HCT116 (cell line): ENCODE measurements at regions not wholly inside any gene's neighbourhood (a gene's known extent, or its start where the extent isn't known, plus 50 kb on each side); places are given as distances from the start of the nearest gene placed in this dataset.

Source experiments
- ATAC-seq: fragments of 200-7000 bp; cut with Tn5 transposase; 2 replicates; pipeline ENCODE4 v1.9.1; 2020; ENCODE audit warnings: mild to moderate bottlenecking, moderate library complexity
- BruUV-seq: library from RNA; stranded (reverse); fragments of 400-500 nt; replicated peaks from 2 replicates; lab custom pipeline; 2021; lab: Mats Ljungman, UMichigan
- CTCF ChIA-PET: fragments of 300-600 bp; sonication (Branson Sonifier 250); formaldehyde crosslinking; loops from one replicate; lab custom pipeline; 2021; ENCODE audit warnings: antibody characterized with exemption; lab: Charles Lee
- POLR2A ChIA-PET: fragments of 300-600, 350-600 bp; sonication (Branson Sonifier 250); formaldehyde crosslinking; loops from one replicate; lab custom pipeline; 2021; ENCODE audit warnings: antibody characterized with exemption; lab: Charles Lee
- RAD21 ChIA-PET, 2 experiments: fragments of 300-600 bp; sonication (Branson Sonifier 250); formaldehyde crosslinking; loops; one replicate each; lab custom pipeline; 2023; ENCODE audit warnings: low total read pairs in 2 of 2; ENCODE audit not compliant: uncharacterized antibody in 2 of 2, unreplicated experiment in 2 of 2, low non-redundant PET in 1 of 2; lab: Charles Lee
- DNase-seq: peaks from one replicate; pipeline ENCODE4 v3.0.0-alpha.2; 2010; ENCODE audit warnings: low read depth, low spot score
- H2AFZ ChIP-seq: fragments of 200-600 bp; shearing (Covaris generic), sonication (generic); 2 replicates; pipeline ENCODE4 v1.6.1; 2017; ENCODE audit warnings: low read depth, mixed run types, mixed read lengths, antibody characterized with exemption, low read length; ENCODE audit not compliant: poor library complexity, severe bottlenecking
- H3K27ac ChIP-seq: 2 replicates; pipeline ENCODE4 v1.5.1; 2012; ENCODE audit warnings: low read depth, low read length
- H3K27me3 ChIP-seq: fragments of 200-600 bp; sonication (generic); 2 replicates; pipeline ENCODE4 v1.6.1; 2016; ENCODE audit warnings: mixed run types, low read length, mixed read lengths; ENCODE audit not compliant: insufficient read depth
- H3K36me3 ChIP-seq, 2 experiments: fragments of 200-500 bp in 1 of 2; fragments of 200-600 bp in 1 of 2; sonication (Bioruptor generic) in 1 of 2; sonication (generic) in 1 of 2; 2 replicates each; pipeline versions ENCODE4 v1.5.1 to v1.6.1; 2014 to 2016; ENCODE audit warnings: low read length in 2 of 2, inconsistent platforms in 1 of 2, mixed read lengths in 1 of 2, mixed run types in 1 of 2; ENCODE audit not compliant: insufficient read depth in 2 of 2, control insufficient read depth in 1 of 2
- H3K4me1 ChIP-seq, 2 experiments: fragments of 200-600 bp in 1 of 2; sonication (generic) in 1 of 2; 2 replicates each; pipeline versions ENCODE4 v1.5.1 to v1.6.1; 2012 to 2017; ENCODE audit warnings: low read length in 2 of 2, inconsistent platforms in 1 of 2, mild to moderate bottlenecking in 1 of 2, mixed read lengths in 1 of 2, mixed run types in 1 of 2, moderate library complexity in 1 of 2; ENCODE audit not compliant: insufficient read depth in 2 of 2, control insufficient read depth in 1 of 2
- H3K4me2 ChIP-seq: fragments of 200-600 bp; sonication (generic); 2 replicates; pipeline ENCODE4 v1.6.1; 2017; ENCODE audit warnings: mixed run types, low read length, mixed read lengths
- H3K4me3 ChIP-seq, 2 experiments: fragments of 200-600 bp in 1 of 2; sonication (generic) in 1 of 2; replicated peaks in 1 of 2; 2 replicates each; pipeline ENCODE4 v1.5.1; 2011 to 2016; ENCODE audit warnings: low read length in 2 of 2, control low read depth in 1 of 2, low read depth in 1 of 2, mild to moderate bottlenecking in 1 of 2, mixed read lengths in 1 of 2, mixed run types in 1 of 2
- H3K79me2 ChIP-seq: fragments of 200-600 bp; sonication (generic); 2 replicates; pipeline ENCODE4 v1.6.1; 2017; ENCODE audit warnings: mild to moderate bottlenecking, mixed run types, low read length, moderate library complexity, mixed read lengths; ENCODE audit not compliant: insufficient read depth
- H3K9ac ChIP-seq: fragments of 200-600 bp; sonication (generic); 2 replicates; pipeline ENCODE4 v1.6.1; 2016; ENCODE audit warnings: low read length, mixed read lengths
- H3K9me2 ChIP-seq: fragments of 200-600 bp; sonication (generic), shearing (Covaris generic); 2 replicates; pipeline ENCODE4 v1.6.1; 2017; ENCODE audit warnings: mixed run types, mild to moderate bottlenecking, moderate library complexity; ENCODE audit not compliant: insufficient read depth
- H3K9me3 ChIP-seq, 2 experiments: fragments of 200-500 bp in 1 of 2; fragments of 200-600 bp in 1 of 2; sonication (Bioruptor generic) in 1 of 2; sonication (generic) in 1 of 2; 2 replicates each; pipeline ENCODE4 v1.6.1; 2014 to 2017; ENCODE audit warnings: low read length in 2 of 2, mixed read lengths in 2 of 2, inconsistent platforms in 1 of 2, low read depth in 1 of 2, mild to moderate bottlenecking in 1 of 2, mixed run types in 1 of 2, moderate library complexity in 1 of 2; ENCODE audit not compliant: control insufficient read depth in 1 of 2, insufficient read depth in 1 of 2
- H4K20me1 ChIP-seq: fragments of 200-600 bp; sonication (generic), shearing (Covaris generic); 2 replicates; pipeline ENCODE4 v1.6.1; 2017; ENCODE audit warnings: mixed run types, mild to moderate bottlenecking, moderate library complexity; ENCODE audit not compliant: insufficient read depth
- ATF3 ChIP-seq: IDR thresholded peaks from 2 replicates; pipeline ENCODE4 v1.6.1; 2012
- CBX3 ChIP-seq: IDR thresholded peaks from 2 replicates; pipeline ENCODE4 v1.6.1; 2012; ENCODE audit warnings: low read depth
- CEBPB ChIP-seq: IDR thresholded peaks from 2 replicates; pipeline ENCODE4 v1.6.1; 2012; ENCODE audit warnings: low read depth
- EGR1 ChIP-seq: IDR thresholded peaks from 2 replicates; pipeline ENCODE4 v1.6.1; 2012; ENCODE audit warnings: low read depth
- ELF1 ChIP-seq: IDR thresholded peaks from 2 replicates; pipeline ENCODE4 v1.6.1; 2012; ENCODE audit warnings: low read depth, borderline replicate concordance
- EZH2phosphoT487 ChIP-seq: fragments of 200-600 bp; IDR thresholded peaks from 2 replicates; pipeline ENCODE4 v1.6.1; 2018; ENCODE audit warnings: antibody characterized with exemption, borderline replicate concordance
- POLR2AphosphoS5 ChIP-seq: IDR thresholded peaks from 2 replicates; pipeline ENCODE4 v1.6.1; 2011; ENCODE audit warnings: mild to moderate bottlenecking, low read depth, low read length, moderate library complexity
- RAD21 ChIP-seq: IDR thresholded peaks from 2 replicates; pipeline ENCODE4 v1.6.1; 2012; ENCODE audit warnings: low read depth, mild to moderate bottlenecking
- REST ChIP-seq: IDR thresholded peaks from 2 replicates; pipeline ENCODE4 v1.6.1; 2012; ENCODE audit warnings: low read depth
- SIN3A ChIP-seq: IDR thresholded peaks from 2 replicates; pipeline ENCODE4 v1.6.1; 2012; ENCODE audit warnings: low read depth
- SP1 ChIP-seq: IDR thresholded peaks from 2 replicates; pipeline ENCODE4 v1.6.1; 2012; ENCODE audit warnings: low read depth
- SRF ChIP-seq: IDR thresholded peaks from 2 replicates; pipeline ENCODE4 v1.6.1; 2012; ENCODE audit warnings: low read depth
- YY1 ChIP-seq: IDR thresholded peaks from 2 replicates; pipeline ENCODE4 v1.6.1; 2011; ENCODE audit warnings: low read length, low read depth, moderate library complexity, mild to moderate bottlenecking; ENCODE audit not compliant: insufficient replicate concordance; ENCODE audit errors: extremely low read depth
- ZFX ChIP-seq: fragments of 450-650 bp; IDR thresholded peaks from 2 replicates; pipeline ENCODE4 v1.6.1; 2017
- ZNF274 ChIP-seq: fragments of 200-500 bp; sonication (Bioruptor generic); IDR thresholded peaks from 2 replicates; pipeline ENCODE4 v1.6.1; 2014; ENCODE audit warnings: mild to moderate bottlenecking, low read depth, low read length, inconsistent platforms
- intact Hi-C: fragments of 100-400 bp; cut with micrococcal nuclease; formaldehyde crosslinking; loops from 2 replicates; pipeline ENCODE4 v1.10.0; 2022
- TF ChIP-seq, protein P1 (sequence below), 3 experiments: fragments of 200-600 bp in 1 of 3; sonication (generic) in 1 of 3; IDR thresholded peaks in 2 of 3; conservative IDR thresholded peaks in 1 of 3; 2 replicates each; pipeline ENCODE4 v1.5.1; 2012 to 2017; ENCODE audit warnings: low read depth in 2 of 3, low read length in 2 of 3, antibody characterized with exemption in 1 of 3, borderline replicate concordance in 1 of 3, control low read depth in 1 of 3, mild to moderate bottlenecking in 1 of 3, mixed read lengths in 1 of 3, mixed run types in 1 of 3, moderate library complexity in 1 of 3; ENCODE audit not compliant: insufficient read depth in 1 of 3
- TF ChIP-seq, protein P2 (sequence below): IDR thresholded peaks from 2 replicates; pipeline ENCODE4 v1.6.1; 2012

- POLR2A ChIA-PET: no interaction called here
- CTCF ChIA-PET: no interaction called here
- TF ChIP-seq, protein P1, sequence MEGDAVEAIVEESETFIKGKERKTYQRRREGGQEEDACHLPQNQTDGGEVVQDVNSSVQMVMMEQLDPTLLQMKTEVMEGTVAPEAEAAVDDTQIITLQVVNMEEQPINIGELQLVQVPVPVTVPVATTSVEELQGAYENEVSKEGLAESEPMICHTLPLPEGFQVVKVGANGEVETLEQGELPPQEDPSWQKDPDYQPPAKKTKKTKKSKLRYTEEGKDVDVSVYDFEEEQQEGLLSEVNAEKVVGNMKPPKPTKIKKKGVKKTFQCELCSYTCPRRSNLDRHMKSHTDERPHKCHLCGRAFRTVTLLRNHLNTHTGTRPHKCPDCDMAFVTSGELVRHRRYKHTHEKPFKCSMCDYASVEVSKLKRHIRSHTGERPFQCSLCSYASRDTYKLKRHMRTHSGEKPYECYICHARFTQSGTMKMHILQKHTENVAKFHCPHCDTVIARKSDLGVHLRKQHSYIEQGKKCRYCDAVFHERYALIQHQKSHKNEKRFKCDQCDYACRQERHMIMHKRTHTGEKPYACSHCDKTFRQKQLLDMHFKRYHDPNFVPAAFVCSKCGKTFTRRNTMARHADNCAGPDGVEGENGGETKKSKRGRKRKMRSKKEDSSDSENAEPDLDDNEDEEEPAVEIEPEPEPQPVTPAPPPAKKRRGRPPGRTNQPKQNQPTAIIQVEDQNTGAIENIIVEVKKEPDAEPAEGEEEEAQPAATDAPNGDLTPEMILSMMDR (IDR thresholded peaks at IDR 0.05 in 2 of 3, conservative IDR thresholded peaks at IDR 0.05 in 1 of 3; ENCODE audit: borderline replicate concordance in 1 of 3, insufficient read depth in 1 of 3, low read depth in 2 of 3, low read length in 2 of 3): no peak
- TF ChIP-seq CEBPB (no peak), SRF (no peak), EGR1 (no peak), ELF1 (no peak), REST (no peak), YY1 (no peak), POLR2AphosphoS5 (no peak), ZNF274 (no peak), RAD21 (no peak), CBX3 (no peak), SIN3A (no peak), SP1 (no peak), ZFX (no peak), EZH2phosphoT487 (no peak), ATF3 (no peak)
- TF ChIP-seq, protein P2, sequence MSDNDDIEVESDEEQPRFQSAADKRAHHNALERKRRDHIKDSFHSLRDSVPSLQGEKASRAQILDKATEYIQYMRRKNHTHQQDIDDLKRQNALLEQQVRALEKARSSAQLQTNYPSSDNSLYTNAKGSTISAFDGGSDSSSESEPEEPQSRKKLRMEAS: no peak
Observed at GRCh38 chr4:3360777-3361176, 68.0 kb downstream of the RGS12 start.

More at GRCh38 chr4:3360777-3361176, 68.0 kb downstream of the RGS12 start:
- RAD21 ChIA-PET: no interaction called here
- H4K20me1 ChIP-seq: no peaks in the 10 kb centered on the region
- H3K4me1 ChIP-seq: no peaks in the 10 kb centered on the region
- no peak overlapping the region for H3K9ac ChIP-seq
- no peaks in the 10 kb centered on the region for H3K36me3 ChIP-seq
- ATAC-seq (no peak), DNase-seq (no peak)
- H3K4me2 ChIP-seq: no peak overlapping the region
- no peak overlapping the region for H3K4me3 ChIP-seq
- H3K9me3 ChIP-seq: no peaks in the 10 kb centered on the region
- no peaks in the 10 kb centered on the region for H3K27me3 ChIP-seq
- BruUV-seq: no TSS peak
- H3K9me2 ChIP-seq: no peaks in the 10 kb centered on the region
- no peak overlapping the region for H2AFZ ChIP-seq
- no peak overlapping the region for H3K27ac ChIP-seq
- intact Hi-C loops: no loop called here
- H3K79me2 ChIP-seq: no peaks in the 10 kb centered on the region
